DOHH2 (cell line): ENCODE measurements at regions not wholly inside any gene's neighbourhood (a gene's known extent, or its start where the extent isn't known, plus 50 kb on each side); places are given as distances from the start of the nearest gene placed in this dataset.

Experiments
- H3F3A ChIP-seq: fragments of 200-600 bp; sonication (generic), shearing (Covaris generic); 2 replicates; pipeline ENCODE4 v1.6.0; 2016; ENCODE audit warnings: antibody characterized with exemption, mild to moderate bottlenecking; ENCODE audit not compliant: control insufficient read depth, insufficient read depth
- H3K27ac ChIP-seq: fragments of 200-600 bp; sonication (generic); 2 replicates; pipeline ENCODE4 v1.5.1; 2014; ENCODE audit warnings: low read depth, mild to moderate bottlenecking, low read length, moderate library complexity
- H3K27me3 ChIP-seq: fragments of 200-600 bp; sonication (generic); 2 replicates; pipeline ENCODE4 v1.6.1; 2014; ENCODE audit warnings: mild to moderate bottlenecking, low read length, mixed read lengths; ENCODE audit not compliant: control insufficient read depth
- H3K36me3 ChIP-seq: fragments of 200-600 bp; sonication (generic); 2 replicates; pipeline ENCODE4 v1.6.1; 2014; ENCODE audit warnings: mild to moderate bottlenecking, low read length, moderate library complexity, mixed read lengths; ENCODE audit not compliant: control insufficient read depth
- H3K4me1 ChIP-seq: fragments of 200-600 bp; sonication (generic); 2 replicates; pipeline ENCODE4 v1.6.1; 2014; ENCODE audit warnings: mild to moderate bottlenecking, low read length, mixed read lengths; ENCODE audit not compliant: control insufficient read depth
- H3K4me2 ChIP-seq: fragments of 200-600 bp; sonication (generic); 2 replicates; pipeline ENCODE4 v1.6.0; 2014; ENCODE audit warnings: mild to moderate bottlenecking, low read length, moderate library complexity
- H3K4me3 ChIP-seq: fragments of 200-600 bp; sonication (generic); 2 replicates; pipeline ENCODE4 v1.5.1; 2014; ENCODE audit warnings: mild to moderate bottlenecking, low read length, mixed read lengths
- H3K79me2 ChIP-seq: fragments of 200-600 bp; sonication (generic); 2 replicates; pipeline ENCODE4 v1.6.1; 2014; ENCODE audit warnings: mild to moderate bottlenecking, low read length, mixed read lengths; ENCODE audit not compliant: control insufficient read depth
- H3K9me2 ChIP-seq: fragments of 200-600 bp; sonication (generic); replicated peaks from 2 replicates; pipeline ENCODE4 v1.6.1; 2014; ENCODE audit warnings: mild to moderate bottlenecking, low read length, mixed read lengths; ENCODE audit not compliant: control insufficient read depth
- H3K9me3 ChIP-seq: fragments of 200-600 bp; sonication (generic); 2 replicates; pipeline ENCODE4 v1.6.1; 2014; ENCODE audit warnings: antibody characterized with exemption, low read length, mixed read lengths; ENCODE audit not compliant: control insufficient read depth, insufficient read depth
- H4K20me1 ChIP-seq: fragments of 200-600 bp; sonication (generic); 2 replicates; pipeline ENCODE4 v1.6.0; 2014; ENCODE audit warnings: low read depth, mild to moderate bottlenecking, antibody characterized with exemption, low read length, moderate library complexity; ENCODE audit not compliant: control insufficient read depth, insufficient read depth
- CTCF ChIP-seq: fragments of 200-600 bp; sonication (generic); IDR thresholded peaks from one replicate; pipeline ENCODE4 v1.5.1; 2014; ENCODE audit warnings: antibody characterized with exemption, mild to moderate bottlenecking, low read depth, low read length; ENCODE audit not compliant: poor library complexity, severe bottlenecking
- EZH2phosphoT487 ChIP-seq: fragments of 200-600 bp; sonication (generic); IDR thresholded peaks from 2 replicates; pipeline ENCODE4 v1.6.1; 2017; ENCODE audit warnings: borderline replicate concordance, mild to moderate bottlenecking, antibody characterized with exemption, low read length, moderate library complexity, mixed read lengths

- Histone ChIP-seq H3K27me3 (no peaks in the 10 kb centered on the region), H3K4me3 (no peak overlapping the region), H3K36me3 (no peaks in the 10 kb centered on the region), H3K9me3 (no peaks in the 10 kb centered on the region), H3K4me2 (no peak overlapping the region), H3K79me2 (no peaks in the 10 kb centered on the region), H3K27ac (no peak overlapping the region), H3K9me2 (no peaks in the 10 kb centered on the region), H4K20me1 (no peaks in the 10 kb centered on the region), H3F3A (no peaks in the 10 kb centered on the region), H3K4me1 (no peaks in the 10 kb centered on the region)
- TF ChIP-seq EZH2phosphoT487 (no peak), CTCF (no peak)
Observed at GRCh38 chr3:162262129-162262528, 765.5 kb downstream of the OTOL1 start.

DNA sequence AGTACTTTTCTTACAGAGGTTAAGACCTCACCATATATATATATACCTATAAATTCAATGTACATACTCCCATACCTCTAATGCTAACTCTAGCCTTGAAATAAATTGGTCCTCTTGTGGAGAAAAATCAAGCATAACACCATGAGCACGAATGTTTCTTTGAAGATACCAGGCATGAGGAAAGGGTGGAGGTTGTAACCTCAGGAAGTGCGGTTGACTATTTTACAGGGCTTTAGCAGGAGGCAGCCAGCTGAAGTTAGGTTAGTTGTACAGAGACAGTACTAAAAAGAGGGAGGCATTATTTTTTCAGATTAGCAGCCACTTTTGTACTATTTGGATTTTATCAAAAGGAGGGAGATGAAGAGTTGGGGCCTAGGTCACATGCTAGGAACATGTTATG, 767.0 kb downstream of the OTOL1 start:
- Histone ChIP-seq H4K20me1 (no peaks in the 10 kb centered on the region), H3K9me2 (no peaks in the 10 kb centered on the region), H3F3A (no peaks in the 10 kb centered on the region), H3K4me1 (no peaks in the 10 kb centered on the region), H3K4me2 (no peak overlapping the region), H3K27ac (no peak overlapping the region), H3K4me3 (no peak overlapping the region), H3K27me3 (no peaks in the 10 kb centered on the region), H3K79me2 (no peaks in the 10 kb centered on the region), H3K9me3 (no peaks in the 10 kb centered on the region), H3K36me3 (no peaks in the 10 kb centered on the region)
- TF ChIP-seq EZH2phosphoT487 (no peak), CTCF (no peak)

GRCh38 chr3:162269636-162270458, 773.2 kb downstream of the OTOL1 start:
- Histone ChIP-seq H3K9me3 (no peaks in the 10 kb centered on the region), H3K27ac (no peak overlapping the region), H3F3A (no peaks in the 10 kb centered on the region), H3K4me2 (no peak overlapping the region), H4K20me1 (no peaks in the 10 kb centered on the region), H3K4me3 (no peak overlapping the region), H3K79me2 (no peaks in the 10 kb centered on the region), H3K9me2 (no peaks in the 10 kb centered on the region), H3K36me3 (no peaks in the 10 kb centered on the region), H3K4me1 (no peaks in the 10 kb centered on the region), H3K27me3 (no peaks in the 10 kb centered on the region)
- TF ChIP-seq CTCF (no peak), EZH2phosphoT487 (no peak)
